NCI-H187 treated with DMSO at 0.1 percent for 48 hours (cell line): ENCODE measurements at regions not wholly inside any gene's neighbourhood (a gene's known extent, or its start where the extent isn't known, plus 50 kb on each side); places are given as distances from the start of the nearest gene placed in this dataset.
"Not testable (repeated sequence)": the region's sequence is repeated elsewhere in the genome, so short reads cannot be mapped to it uniquely, and the experiment has no call there.

Source experiments
- DNase-seq: peaks from one replicate; lab custom pipeline; 2025; lab: John Stamatoyannopoulos, UW

GRCh38 chr2:236632295-236633218 lies 62.9 kb downstream of the ACKR3 start:
- no peak for DNase-seq

DNA sequence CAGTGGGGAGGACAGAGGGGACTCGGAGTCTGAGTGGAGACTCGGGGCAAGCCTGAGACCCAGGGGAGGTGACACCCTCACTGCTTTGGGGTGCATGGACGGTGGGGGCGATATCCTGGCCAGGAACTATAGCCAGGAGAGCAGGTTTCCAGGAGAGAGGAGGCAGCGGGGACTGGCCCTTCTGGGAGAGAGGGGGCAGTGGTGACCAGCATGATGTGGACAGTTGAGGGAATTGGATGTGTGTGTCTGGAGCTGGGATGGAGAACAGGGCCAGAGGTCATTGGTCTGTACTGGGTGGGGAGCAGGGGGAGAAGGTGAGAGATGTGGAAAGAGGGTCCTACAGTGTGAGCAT lies 63.6 kb downstream of the ACKR3 start:
- DNase-seq, result no peak

DNA sequence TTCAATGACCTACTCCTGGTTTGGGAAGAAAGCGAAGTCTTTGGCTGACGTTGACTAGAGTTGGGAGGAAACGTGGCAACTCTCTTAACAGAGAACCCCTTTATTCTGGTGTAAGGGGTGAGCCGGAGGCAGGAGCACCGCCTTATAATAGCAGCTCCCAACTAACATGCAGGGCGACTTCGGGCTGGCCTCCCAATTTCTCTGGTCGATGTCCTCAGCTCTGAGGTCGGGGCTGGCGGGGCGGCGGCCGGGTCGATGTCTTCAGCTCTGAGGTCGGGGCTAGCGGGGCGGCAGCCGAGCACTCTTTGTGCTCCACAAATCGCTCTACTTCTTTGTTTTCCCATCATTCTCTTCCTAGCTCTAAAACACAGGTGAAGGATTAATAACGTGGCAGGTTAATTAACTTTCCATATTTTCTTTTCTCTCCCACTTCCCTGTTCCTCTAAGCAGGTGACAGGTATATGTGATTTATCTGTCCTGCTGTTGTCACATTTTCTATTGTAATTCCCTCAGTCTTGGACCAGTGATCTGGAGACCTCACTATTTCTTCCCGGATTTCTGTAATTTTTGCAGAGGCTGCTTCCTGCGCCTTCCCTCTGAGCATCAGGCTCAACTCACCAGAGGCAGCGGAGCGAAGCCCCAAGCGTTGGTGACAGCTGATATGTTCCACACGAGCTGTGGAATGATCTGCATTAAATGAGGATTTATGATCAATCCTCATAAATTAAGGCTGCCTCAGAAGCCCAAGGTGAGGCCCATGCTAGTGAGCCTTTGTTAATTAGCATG lies 64.3 kb downstream of the ACKR3 start:
- DNase-seq, result no peak

- no peak for DNase-seq
These were observed 66.6 kb downstream of the ACKR3 start for GRCh38 chr2:236636261-236636660.

GRCh38 chr2:236636714-236637470 lies 67.3 kb downstream of the ACKR3 start:
- DNase-seq, result no peak

DNA sequence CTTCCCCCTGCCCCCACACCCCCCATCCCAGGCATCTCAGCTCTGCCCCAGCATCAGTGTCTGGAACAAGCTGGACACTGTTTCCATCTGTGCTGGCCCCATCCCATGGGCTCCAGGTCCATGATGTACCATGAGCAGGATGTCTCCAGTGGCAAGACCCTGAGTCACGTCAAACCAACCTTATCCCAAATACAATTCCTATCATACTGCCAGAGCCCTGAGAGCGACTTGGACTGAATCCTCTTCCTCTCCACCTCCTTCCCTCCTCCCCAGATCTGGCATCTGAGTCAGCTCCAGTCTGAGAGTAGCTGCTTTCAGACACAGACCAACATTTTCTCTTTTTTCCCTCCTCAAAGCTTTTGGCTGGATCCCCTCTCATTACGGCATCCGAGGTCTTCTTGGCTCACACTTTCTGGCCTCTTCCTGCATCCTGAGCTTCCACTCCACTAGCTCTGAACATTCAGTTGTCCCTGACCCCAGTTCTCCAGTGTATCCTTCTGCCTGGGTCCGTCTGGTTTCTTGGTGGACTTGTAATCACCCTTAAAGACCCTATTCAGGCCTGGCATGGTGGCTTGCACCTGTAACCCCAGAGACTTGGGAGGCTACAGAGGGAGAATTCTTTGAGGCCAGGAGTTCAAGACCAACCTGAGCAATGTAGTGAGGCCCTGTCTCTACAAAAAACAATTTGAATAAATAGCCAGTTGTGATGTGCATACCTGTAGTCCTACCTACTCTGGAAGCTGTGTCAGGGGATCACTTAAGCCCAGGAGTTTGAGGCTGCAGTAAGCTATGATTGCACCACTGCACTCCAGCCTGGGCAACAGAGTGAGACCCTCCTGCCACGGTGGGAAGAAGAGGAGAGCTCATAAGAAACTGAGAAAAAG lies 68.3 kb downstream of the ACKR3 start:
- DNase-seq, result no peak

DNA sequence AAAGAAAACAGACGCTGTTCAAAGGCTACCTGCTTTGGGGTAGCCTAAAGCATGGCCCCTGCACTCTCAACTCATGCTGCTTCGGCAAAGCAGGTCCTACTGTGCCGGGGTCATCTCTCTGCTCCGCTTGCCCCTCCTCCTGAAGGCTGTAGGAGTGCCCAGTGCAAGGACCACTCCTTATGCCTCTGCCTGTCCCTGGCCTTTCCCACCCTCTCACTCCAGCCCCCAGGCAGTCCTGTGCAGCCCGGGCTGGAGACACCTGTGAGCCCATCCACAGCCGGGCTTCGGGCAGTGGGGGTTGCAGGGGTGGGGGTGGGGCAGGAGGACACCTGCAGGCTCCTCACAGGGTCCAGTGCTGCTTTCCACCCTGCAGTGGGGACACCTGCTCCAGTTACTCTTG lies 69.1 kb downstream of the ACKR3 start:
- DNase-seq, result no peak

- no peak for DNase-seq
These were observed 70.0 kb downstream of the ACKR3 start for GRCh38 chr2:236639461-236640235.

GRCh38 chr2:236641051-236641726 lies 71.6 kb downstream of the ACKR3 start:
- no peak for DNase-seq

DNA sequence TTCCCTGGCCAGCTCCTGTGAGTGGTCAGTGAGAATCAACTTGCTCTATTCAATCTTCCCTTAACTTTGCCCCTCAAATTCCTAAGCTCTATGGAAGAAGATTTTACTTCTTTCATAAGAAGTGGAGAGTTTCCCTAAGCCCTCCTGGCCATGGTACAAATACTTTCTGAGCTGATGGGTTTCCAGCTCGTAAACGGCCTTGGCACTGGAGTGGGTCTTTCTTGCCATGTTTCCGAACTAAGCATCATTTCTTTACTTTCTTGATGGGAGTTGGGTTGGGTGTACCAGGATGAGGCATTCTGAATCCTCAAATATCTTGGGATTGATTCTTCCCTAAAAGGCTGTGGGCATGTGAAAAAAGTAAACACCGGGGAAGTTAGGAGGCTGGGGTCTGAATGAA lies 72.5 kb downstream of the ACKR3 start:
- no peak for DNase-seq

DNA sequence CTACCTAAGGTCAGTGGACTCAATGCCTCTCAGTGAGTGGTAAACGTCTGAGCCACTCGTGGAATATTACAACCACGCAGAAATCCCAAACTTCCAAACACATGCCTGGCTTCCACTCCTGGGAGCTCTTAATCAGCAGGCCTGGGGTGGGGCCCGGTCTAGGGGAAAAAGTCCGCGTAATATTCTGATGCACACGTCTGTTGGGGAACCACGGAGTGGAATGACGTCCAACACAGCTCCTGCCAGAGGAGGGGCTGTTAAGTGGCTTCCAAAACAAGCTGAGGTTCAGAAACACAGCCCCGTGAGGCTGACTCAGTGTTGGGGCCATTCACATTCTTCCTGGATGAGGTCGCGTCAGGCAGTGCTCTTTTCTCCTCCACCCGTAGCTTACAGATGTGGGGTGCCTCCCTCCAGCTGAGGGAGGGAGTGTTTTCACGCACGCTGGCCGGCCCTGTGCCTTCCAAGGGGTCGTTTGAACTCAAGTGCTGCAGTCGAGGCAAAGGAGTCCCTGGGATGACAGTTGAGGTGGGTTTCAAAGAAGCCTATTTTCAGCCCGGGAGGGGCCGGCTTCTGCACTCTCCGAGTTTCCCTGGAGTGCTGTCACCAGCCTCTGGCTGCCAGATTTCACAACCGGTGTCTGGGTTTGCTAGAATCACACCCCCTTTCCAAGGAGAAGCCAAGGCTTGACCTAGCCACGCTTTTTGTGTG lies 73.1 kb downstream of the ACKR3 start:
- no peak for DNase-seq

DNA sequence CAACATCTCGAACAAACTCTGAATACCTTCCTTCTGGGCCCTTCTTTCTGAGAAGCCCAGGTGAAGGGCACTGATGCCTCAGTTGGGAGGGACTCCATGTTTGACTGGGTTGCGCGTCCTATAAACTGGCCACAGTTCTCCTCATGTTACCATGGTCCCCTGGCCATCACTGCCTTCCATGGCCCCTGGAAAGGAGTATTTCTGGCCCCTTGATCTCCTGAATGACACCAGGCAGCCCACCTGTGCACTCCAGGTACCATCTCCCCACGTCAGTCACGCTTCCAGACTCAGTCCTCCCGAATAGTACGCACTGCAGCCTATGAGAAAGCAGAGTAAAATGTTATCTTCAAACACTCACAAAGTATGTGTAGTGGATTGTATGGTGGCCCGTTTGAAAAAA lies 73.9 kb downstream of the ACKR3 start:
- no peak for DNase-seq

- DNase-seq, result no peak
These were observed 74.4 kb downstream of the ACKR3 start for GRCh38 chr2:236644067-236644466.

DNA sequence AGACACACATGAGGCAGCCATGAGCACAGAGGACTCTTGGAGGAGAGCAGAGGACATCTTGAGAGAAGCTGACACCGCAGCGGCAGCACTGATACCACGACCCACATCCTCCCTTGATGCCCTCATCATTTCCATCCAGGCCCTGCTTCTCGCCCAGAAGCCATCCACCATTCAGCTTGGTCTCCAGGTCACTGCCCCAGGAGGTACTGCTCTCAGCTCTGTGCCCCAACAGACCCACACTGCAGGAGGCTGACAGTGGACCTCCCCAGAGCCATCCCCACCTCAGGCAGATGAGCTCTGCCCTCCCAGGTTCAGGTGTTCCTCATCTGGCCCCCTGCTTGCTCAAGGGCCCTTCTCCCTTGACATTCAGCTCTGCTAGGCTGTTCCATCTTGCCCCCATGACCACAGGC lies 74.9 kb downstream of the ACKR3 start:
- DNase-seq, result no peak

- not testable (repeated sequence) for DNase-seq
These were observed 75.5 kb downstream of the ACKR3 start for GRCh38 chr2:236645141-236645540.

GRCh38 chr2:236646441-236646840 lies 76.8 kb downstream of the ACKR3 start:
- no peak for DNase-seq

- DNase-seq, result no peak
These were observed 77.2 kb downstream of the ACKR3 start for GRCh38 chr2:236646871-236647270.

DNA sequence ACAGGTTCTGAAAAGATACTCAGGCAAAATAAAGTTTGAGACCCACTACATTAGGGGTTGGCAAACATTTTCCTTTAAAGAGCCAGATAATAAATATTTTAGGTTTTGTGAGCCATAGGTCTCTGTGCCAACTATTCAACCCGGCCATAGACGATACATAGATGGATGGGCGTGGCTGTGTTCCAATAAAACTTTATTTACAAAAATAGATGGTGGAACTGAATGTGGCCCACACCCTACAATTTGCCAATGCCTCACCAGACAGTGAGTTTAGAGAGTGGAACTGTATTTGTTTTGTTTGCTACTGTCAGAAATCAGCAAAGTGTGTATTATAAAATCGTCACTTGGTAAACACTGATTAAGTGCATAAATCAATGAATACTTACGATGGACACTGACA lies 78.0 kb downstream of the ACKR3 start:
- DNase-seq, result no peak

- DNase-seq, result no peak
These were observed 84.2 kb downstream of the ACKR3 start for GRCh38 chr2:236653863-236654262.

- no peak for DNase-seq
These were observed 84.9 kb downstream of the ACKR3 start for GRCh38 chr2:236654496-236654895.
